Large intestine (tissue), 3 donors: ENCODE measurements at regions not wholly inside any gene's neighbourhood (a gene's known extent, or its start where the extent isn't known, plus 50 kb on each side); places are given as distances from the start of the nearest gene placed in this dataset.

Experiments
- DNase-seq, 2 donors: peaks; one replicate each; pipeline versions ENCODE4 v3.0.0 to v3.0.0-alpha.2; 2013
- H3K27ac ChIP-seq: one replicate; pipeline ENCODE4 v1.5.1; 2013; ENCODE audit warnings: low read length
- H3K27me3 ChIP-seq: 2 replicates; pipeline ENCODE4 v1.6.1; 2013; ENCODE audit warnings: low read length; ENCODE audit not compliant: control insufficient read depth, insufficient read depth
- H3K36me3 ChIP-seq: 2 replicates; pipeline ENCODE4 v1.6.1; 2013; ENCODE audit warnings: low read length; ENCODE audit not compliant: control insufficient read depth, insufficient read depth
- H3K4me1 ChIP-seq: one replicate; pipeline ENCODE4 v1.6.1; 2013; ENCODE audit warnings: low read length; ENCODE audit not compliant: control insufficient read depth, insufficient read depth
- H3K4me3 ChIP-seq: one replicate; pipeline ENCODE4 v1.5.1; 2013; ENCODE audit warnings: low read length
- H3K9me3 ChIP-seq: one replicate; pipeline ENCODE4 v1.6.1; 2013; ENCODE audit warnings: mild to moderate bottlenecking, low read depth, low read length, moderate library complexity; ENCODE audit not compliant: control insufficient read depth
- WGBS: methylation state at CpG from one replicate; pipeline ENCODE4 v1.1.5; 2013; ENCODE audit warnings: low lambda C conversion rate; ENCODE audit not compliant: insufficient coverage; 5-methylcytosine and 5-hydroxymethylcytosine counted together

DNA sequence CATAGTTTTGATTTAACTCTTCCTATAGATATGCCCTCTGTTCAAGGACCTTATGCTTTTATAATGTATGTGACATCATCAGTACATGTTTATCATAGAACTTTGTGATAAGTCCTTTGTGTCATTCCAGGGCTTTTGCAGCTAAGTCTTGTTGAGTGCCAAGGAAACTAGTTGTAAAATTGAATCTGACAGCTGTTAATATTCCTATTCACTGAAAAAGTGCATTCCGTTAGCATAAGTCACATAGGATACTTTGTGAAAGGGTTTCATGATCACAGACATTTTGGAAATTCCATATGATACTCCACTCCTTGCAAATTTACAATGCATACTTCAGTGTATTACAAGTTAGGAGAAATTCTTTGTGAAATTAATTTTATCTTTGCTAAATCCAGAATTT is 503.4 kb downstream of the CCDC85A start:
- no peak overlapping the region for H3K4me3 ChIP-seq
- no CpG with 5 or more reads among the region's 1 CpG for WGBS
- H3K36me3 ChIP-seq: no peaks in the 10 kb centered on the region
- no peak overlapping the region for H3K27ac ChIP-seq
- no peaks in the 10 kb centered on the region for H3K9me3 ChIP-seq
- no peak for DNase-seq
- H3K27me3 ChIP-seq: no peaks in the 10 kb centered on the region
- no peaks in the 10 kb centered on the region for H3K4me1 ChIP-seq

- no peak overlapping the region for H3K4me3 ChIP-seq
- 60% methylated on average over 1 of the region's 1 CpG for WGBS
These were observed 504.9 kb downstream of the CCDC85A start for GRCh38 chr2:56688661-56689060.

GRCh38 chr2:56693501-56693900 is 509.7 kb downstream of the CCDC85A start:
- WGBS: 88% methylated on average over 1 of the region's 2 CpGs
- Histone ChIP-seq H3K4me3 (no peak overlapping the region), H3K9me3 (no peaks in the 10 kb centered on the region), H3K27me3 (no peaks in the 10 kb centered on the region), H3K4me1 (no peaks in the 10 kb centered on the region), H3K36me3 (no peaks in the 10 kb centered on the region), H3K27ac (no peak overlapping the region)
- DNase-seq: no peak

More at GRCh38 chr2:56688661-56689060, 504.9 kb downstream of the CCDC85A start:
- Histone ChIP-seq H3K27ac (no peak overlapping the region), H3K36me3 (no peaks in the 10 kb centered on the region), H3K27me3 (no peaks in the 10 kb centered on the region), H3K4me1 (no peaks in the 10 kb centered on the region), H3K9me3 (no peaks in the 10 kb centered on the region)
- DNase-seq: no peak

- H3K36me3 ChIP-seq: no peaks in the 10 kb centered on the region
- no peak overlapping the region for H3K4me3 ChIP-seq
- H3K9me3 ChIP-seq: peaks cover 3% of the 10 kb centered on the region
- no peak overlapping the region for H3K27ac ChIP-seq
- no CpG with 5 or more reads among the region's 2 CpGs for WGBS
- H3K4me1 ChIP-seq: no peaks in the 10 kb centered on the region
- H3K27me3 ChIP-seq: no peaks in the 10 kb centered on the region
- no peak for DNase-seq
These were observed 519.2 kb downstream of the CCDC85A start for GRCh38 chr2:56703001-56703400.

DNA sequence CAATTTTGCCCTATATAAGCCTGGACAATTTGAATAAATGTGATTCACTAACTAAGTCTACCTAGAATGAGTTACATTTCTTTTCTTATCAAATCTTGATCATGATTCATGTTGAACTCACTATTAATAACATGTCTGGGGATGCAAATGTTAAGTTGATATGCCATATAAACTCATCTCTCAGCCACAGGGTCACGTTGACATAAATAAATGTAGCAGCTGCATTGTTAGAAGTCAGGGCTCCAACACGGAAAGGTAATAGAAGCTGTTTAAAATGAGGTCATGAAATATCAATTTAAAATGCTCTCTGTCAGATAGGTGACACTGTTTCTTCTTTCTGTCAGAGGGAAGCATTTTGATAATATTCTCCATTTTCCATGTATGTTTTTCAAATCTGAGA is 521.9 kb downstream of the CCDC85A start:
- DNase-seq: no peak
- Histone ChIP-seq H3K9me3 (no peaks in the 10 kb centered on the region), H3K36me3 (no peaks in the 10 kb centered on the region), H3K27ac (no peak overlapping the region), H3K4me1 (no peaks in the 10 kb centered on the region), H3K4me3 (no peak overlapping the region), H3K27me3 (no peaks in the 10 kb centered on the region)
- WGBS: 50% methylated on average over 1 of the region's 2 CpGs

- no peaks in the 10 kb centered on the region for H3K4me1 ChIP-seq
- no peaks in the 10 kb centered on the region for H3K9me3 ChIP-seq
- no peak for DNase-seq
- H3K36me3 ChIP-seq: no peaks in the 10 kb centered on the region
- no peak overlapping the region for H3K27ac ChIP-seq
- no peak overlapping the region for H3K4me3 ChIP-seq
- no peaks in the 10 kb centered on the region for H3K27me3 ChIP-seq
- no CpG with 5 or more reads among the region's 3 CpGs for WGBS
These were observed 523.4 kb downstream of the CCDC85A start for GRCh38 chr2:56707218-56707617.

DNA sequence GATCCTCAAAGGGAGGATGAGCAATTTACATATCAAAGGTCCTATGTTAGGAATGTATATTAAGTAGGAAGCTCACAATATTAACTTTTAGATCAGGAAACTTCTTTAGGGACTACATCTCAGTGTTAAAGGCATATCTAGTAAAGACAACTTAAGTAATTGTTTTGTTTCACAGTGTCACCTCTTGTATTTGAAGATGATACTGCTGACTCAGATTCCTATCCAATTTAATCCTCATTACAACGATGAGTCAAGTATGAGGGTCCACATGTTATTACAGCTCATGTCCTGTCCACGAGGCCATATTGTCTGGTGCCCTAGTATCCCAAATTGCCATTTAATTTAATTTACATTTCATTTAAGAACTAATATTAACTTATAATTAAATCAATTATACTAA is 523.9 kb downstream of the CCDC85A start:
- Histone ChIP-seq H3K4me1 (no peaks in the 10 kb centered on the region), H3K27me3 (no peaks in the 10 kb centered on the region), H3K36me3 (no peaks in the 10 kb centered on the region), H3K9me3 (no peaks in the 10 kb centered on the region), H3K4me3 (no peak overlapping the region), H3K27ac (no peak overlapping the region)
- DNase-seq: no peak
- 81% methylated on average over 2 of the region's 2 CpGs for WGBS

DNA sequence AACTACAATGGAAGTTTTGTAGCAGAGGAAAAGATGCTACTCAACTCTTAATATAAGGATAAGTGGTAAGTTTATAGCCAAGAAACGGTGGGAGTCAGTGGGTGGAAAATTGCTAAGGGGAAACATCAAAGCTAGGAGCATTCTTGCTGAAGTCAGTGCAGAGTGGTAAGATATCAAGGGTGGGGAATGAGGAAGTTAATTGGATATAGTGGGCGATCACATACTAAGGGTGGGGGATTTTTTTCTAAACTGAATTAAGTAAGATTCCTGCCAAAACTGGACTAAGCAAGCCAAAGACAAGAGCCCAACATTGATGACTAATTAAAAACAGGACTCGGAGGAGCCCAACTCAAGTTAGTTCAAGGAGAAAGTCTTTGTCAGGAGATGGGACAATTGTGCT is 525.4 kb downstream of the CCDC85A start:
- Histone ChIP-seq H3K27ac (no peak overlapping the region), H3K4me1 (no peaks in the 10 kb centered on the region), H3K9me3 (no peaks in the 10 kb centered on the region), H3K4me3 (no peak overlapping the region), H3K36me3 (no peaks in the 10 kb centered on the region), H3K27me3 (no peaks in the 10 kb centered on the region)
- WGBS: 89% methylated on average over 2 of the region's 3 CpGs
- no peak for DNase-seq

DNA sequence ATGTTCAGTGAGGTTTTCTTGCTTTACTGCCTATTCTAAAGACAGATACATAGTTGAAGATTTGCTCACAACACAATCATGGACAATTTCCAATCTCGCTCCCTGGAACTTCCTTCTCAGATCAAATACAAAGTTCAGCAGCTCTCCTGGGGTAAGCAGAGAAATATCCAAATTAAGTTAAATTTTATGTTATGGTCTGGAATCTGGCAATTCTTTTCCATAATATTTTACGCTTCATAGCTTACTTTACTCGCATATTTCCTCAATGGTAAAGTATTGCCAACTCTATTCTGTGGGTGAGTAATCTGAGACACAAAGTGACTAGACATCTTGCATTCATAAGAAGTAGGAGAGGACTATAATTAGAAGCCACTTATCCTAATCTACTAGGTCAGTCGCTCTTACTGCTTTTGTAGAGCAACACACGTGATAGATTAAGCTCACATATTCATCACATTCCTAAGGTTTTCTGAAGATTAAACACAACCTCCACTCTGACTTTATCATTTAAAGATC is 529.4 kb downstream of the CCDC85A start:
- no peaks in the 10 kb centered on the region for H3K4me1 ChIP-seq
- H3K36me3 ChIP-seq: no peaks in the 10 kb centered on the region
- no peaks in the 10 kb centered on the region for H3K9me3 ChIP-seq
- no peaks in the 10 kb centered on the region for H3K27me3 ChIP-seq
- WGBS: no CpG with 5 or more reads among the region's 5 CpGs
- DNase-seq: no peak
- H3K27ac ChIP-seq: no peak overlapping the region
- H3K4me3 ChIP-seq: no peak overlapping the region

- Histone ChIP-seq H3K4me3 (no peak overlapping the region), H3K4me1 (no peaks in the 10 kb centered on the region), H3K27me3 (no peaks in the 10 kb centered on the region), H3K9me3 (no peaks in the 10 kb centered on the region), H3K36me3 (no peaks in the 10 kb centered on the region), H3K27ac (no peak overlapping the region)
- no peak for DNase-seq
- no CpG with 5 or more reads among the region's 1 CpG for WGBS
These were observed 530.2 kb downstream of the CCDC85A start for GRCh38 chr2:56713978-56714377.

DNA sequence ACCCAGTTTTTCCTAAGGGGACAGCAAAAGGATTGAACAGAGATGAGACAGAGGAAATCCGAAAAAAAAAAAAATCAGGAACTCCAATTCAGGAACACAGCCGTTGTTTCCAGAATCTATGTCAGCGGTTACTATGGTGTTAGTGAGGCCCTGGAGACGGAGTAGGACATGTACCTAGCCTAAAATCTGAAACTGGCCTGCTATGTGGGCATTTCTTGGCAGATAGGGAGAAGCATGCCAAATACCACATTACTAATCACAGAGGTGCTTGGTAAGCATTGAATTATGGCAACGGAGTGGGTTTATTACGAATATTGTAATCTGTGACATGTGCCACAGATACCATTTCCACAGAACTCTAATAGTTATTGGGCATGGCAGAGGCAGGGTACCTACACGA is 530.6 kb downstream of the CCDC85A start:
- DNase-seq: no peak
- no peaks in the 10 kb centered on the region for H3K27me3 ChIP-seq
- H3K4me1 ChIP-seq: no peaks in the 10 kb centered on the region
- WGBS: 88% methylated on average over 2 of the region's 7 CpGs
- no peak overlapping the region for H3K4me3 ChIP-seq
- H3K27ac ChIP-seq: no peak overlapping the region
- H3K36me3 ChIP-seq: no peaks in the 10 kb centered on the region
- no peaks in the 10 kb centered on the region for H3K9me3 ChIP-seq
